Vagina (tissue), 2 donors: ENCODE measurements at regions not wholly inside any gene's neighbourhood (a gene's known extent, or its start where the extent isn't known, plus 50 kb on each side); places are given as distances from the start of the nearest gene placed in this dataset.

Experiments
- DNase-seq, 2 donors: peaks; one replicate each; pipeline ENCODE4 v3.0.0-alpha.2; 2017; ENCODE audit errors: extremely low spot score in 2 of 2
- H3K27ac ChIP-seq: fragments of 200-600 bp; sonication (generic); one replicate; pipeline ENCODE4 v1.5.1; 2019
- H3K27me3 ChIP-seq: fragments of 200-600 bp; sonication (generic); one replicate; pipeline ENCODE4 v1.5.1; 2019
- H3K36me3 ChIP-seq, 2 donors: fragments of 200-600 bp; sonication (generic); one replicate each; pipeline ENCODE4 v1.5.1; 2017 to 2019
- H3K4me1 ChIP-seq: fragments of 200-600 bp; sonication (generic); one replicate; pipeline ENCODE4 v1.5.1; 2019
- H3K4me3 ChIP-seq, 2 donors: fragments of 200-600 bp; sonication (generic); 1 replicate in 1 of 2; 2 replicates in 1 of 2; pipeline ENCODE4 v1.5.1; 2016 to 2019
- H3K9me3 ChIP-seq: fragments of 200-600 bp; sonication (generic); one replicate; pipeline ENCODE4 v1.5.1; 2019
- CTCF ChIP-seq, 3 experiments: fragments of 450-650 bp in 2 of 3; fragments of 200-600 bp in 1 of 3; sonication (generic) in 1 of 3; IDR thresholded peaks; one replicate each; pipeline ENCODE4 v1.5.1; 2017 to 2019; ENCODE audit warnings: antibody characterized with exemption in 3 of 3, mild to moderate bottlenecking in 2 of 3, moderate library complexity in 2 of 3
- POLR2A ChIP-seq, 2 donors: fragments of 450-650 bp; IDR thresholded peaks; one replicate each; pipeline ENCODE4 v1.6.1; 2017; ENCODE audit warnings: antibody characterized with exemption in 2 of 2, mild to moderate bottlenecking in 2 of 2, moderate library complexity in 2 of 2
- POLR2AphosphoS5 ChIP-seq, 2 donors: sonication (generic); formaldehyde crosslinking; IDR thresholded peaks; one replicate each; pipeline ENCODE4 v1.9.0; 2017; ENCODE audit warnings: antibody characterized with exemption in 2 of 2, mild to moderate bottlenecking in 2 of 2, low read depth in 1 of 2; ENCODE audit not compliant: insufficient read depth in 1 of 2
- intact Hi-C: fragments of 100-400 bp; cut with DNase I; formaldehyde crosslinking; loops from one replicate; pipeline ENCODE4 v1.15.1; 2023

DNA sequence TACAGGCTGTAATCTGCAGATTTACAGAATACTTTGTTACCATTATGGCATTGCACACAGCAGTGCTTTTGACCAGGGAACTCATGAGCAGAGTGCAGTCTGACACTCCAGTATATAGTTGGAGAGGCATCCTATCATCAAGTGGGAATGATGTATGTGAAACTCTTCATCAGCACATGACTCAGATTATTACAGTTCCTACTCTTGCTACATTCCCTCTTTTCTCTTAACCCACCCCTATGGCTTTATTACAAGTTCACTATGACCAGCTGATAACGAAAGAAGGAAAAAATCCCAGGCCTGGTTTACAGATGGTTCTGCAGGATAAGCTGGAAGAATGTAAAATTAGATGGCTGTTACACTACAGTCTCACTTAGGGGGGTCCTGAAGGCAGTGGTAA lies 385.9 kb downstream of the RASEF start:
- no peaks in the 10 kb centered on the region for H3K9me3 ChIP-seq
- no peak overlapping the region for H3K27ac ChIP-seq
- no peaks in the 10 kb centered on the region for H3K4me1 ChIP-seq
- no peak for DNase-seq
- intact Hi-C loops = no loop called here
- no peaks in the 10 kb centered on the region for H3K36me3 ChIP-seq
- TF ChIP-seq POLR2AphosphoS5 (IDR thresholded peaks at IDR 0.05; ENCODE audit: insufficient read depth in 1 of 2, low read depth in 1 of 2) = no peak
- TF ChIP-seq CTCF (IDR thresholded peaks at IDR 0.05) = no peak
- TF ChIP-seq POLR2A (IDR thresholded peaks at IDR 0.05) = no peak
- no peak overlapping the region for H3K4me3 ChIP-seq
- no peaks in the 10 kb centered on the region for H3K27me3 ChIP-seq

DNA sequence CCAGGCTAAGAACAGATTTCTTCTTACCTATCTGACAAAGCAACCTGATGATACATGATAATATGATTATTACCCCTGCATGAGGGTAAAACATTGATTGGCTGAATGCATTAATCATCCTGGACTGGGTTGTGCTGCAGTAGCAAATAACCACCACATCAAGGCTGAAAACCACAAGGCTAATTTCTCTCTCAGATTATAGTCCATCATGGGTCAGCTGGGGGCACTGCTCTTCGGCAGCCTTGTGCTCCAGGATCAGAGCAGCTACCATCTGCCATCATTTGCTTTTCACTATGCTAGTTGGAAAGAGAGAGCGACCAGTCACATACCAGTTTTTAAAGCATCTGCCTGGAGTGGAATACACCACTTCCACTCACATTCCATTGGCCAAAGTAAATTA lies 383.5 kb downstream of the RASEF start:
- no peak overlapping the region for H3K4me3 ChIP-seq
- intact Hi-C loops = no loop called here

DNA sequence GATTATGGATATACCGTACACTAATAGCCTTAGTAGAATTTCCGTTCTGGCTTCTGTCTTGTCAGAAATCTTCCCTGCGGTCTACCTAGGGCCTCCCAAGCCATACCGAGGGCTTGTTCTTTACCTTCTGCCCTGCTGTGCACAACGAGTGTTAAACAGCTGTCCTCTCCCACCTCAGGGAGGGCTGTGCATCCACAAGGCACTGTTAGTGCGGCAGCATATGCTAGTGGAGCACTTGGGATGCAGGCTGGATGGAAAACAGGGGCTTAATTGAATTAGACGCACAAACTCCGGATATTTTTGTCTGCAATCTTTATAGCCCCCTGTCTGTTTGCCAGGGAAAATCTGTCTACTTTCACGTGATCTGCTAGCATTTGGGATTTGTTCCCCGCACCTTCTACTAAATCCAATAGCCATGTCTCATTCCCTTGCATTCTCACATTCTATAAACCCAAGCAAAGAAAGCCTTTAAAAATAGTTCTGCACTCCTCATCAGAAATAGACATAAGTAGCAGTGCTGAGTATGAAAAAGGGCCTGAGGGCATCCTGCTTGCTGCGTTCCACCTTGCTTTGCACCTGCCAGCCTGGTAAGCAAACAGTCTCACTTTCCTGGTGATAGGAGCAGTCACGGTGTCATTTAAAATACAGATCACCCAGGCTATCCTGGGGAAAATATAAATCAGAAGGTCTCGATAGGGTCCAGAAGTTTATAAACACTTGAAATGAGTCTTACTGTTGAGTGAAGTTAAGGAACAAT lies 382.6 kb downstream of the RASEF start:
- no peak overlapping the region for H3K27ac ChIP-seq
- intact Hi-C loops = no loop called here

More for the DNA sequence above, 383.5 kb downstream of the RASEF start:
- TF ChIP-seq POLR2AphosphoS5 (IDR thresholded peaks at IDR 0.05; ENCODE audit: insufficient read depth in 1 of 2, low read depth in 1 of 2) (no peak), POLR2A (IDR thresholded peaks at IDR 0.05) (no peak), CTCF (IDR thresholded peaks at IDR 0.05) (no peak)
- no peaks in the 10 kb centered on the region for H3K27me3 ChIP-seq
- no peaks in the 10 kb centered on the region for H3K4me1 ChIP-seq
- no peak for DNase-seq
- no peaks in the 10 kb centered on the region for H3K36me3 ChIP-seq
- H3K9me3 ChIP-seq = no peaks in the 10 kb centered on the region
- H3K27ac ChIP-seq = no peak overlapping the region

DNA sequence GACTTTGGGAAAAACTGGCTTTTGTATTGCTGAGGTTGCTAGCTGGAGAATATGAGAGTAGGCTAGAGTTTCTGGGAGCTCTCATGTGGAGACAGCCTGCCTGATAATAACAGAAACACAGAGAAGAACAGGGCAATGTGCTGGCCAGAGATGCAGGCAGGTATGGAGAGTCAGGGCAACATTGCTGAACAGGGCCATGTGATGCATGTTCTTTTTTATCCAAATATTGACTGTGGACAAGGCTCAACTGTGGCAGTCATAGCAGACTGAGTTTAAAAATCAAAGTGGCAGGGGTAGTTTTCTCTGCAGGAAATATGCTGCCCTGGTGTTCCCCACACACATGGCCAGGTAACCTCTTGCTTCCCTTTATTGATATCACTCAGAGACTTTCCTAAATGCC lies 381.1 kb downstream of the RASEF start:
- no peaks in the 10 kb centered on the region for H3K36me3 ChIP-seq
- H3K27ac ChIP-seq = no peak overlapping the region
- no peaks in the 10 kb centered on the region for H3K9me3 ChIP-seq
- TF ChIP-seq POLR2AphosphoS5 (IDR thresholded peaks at IDR 0.05; ENCODE audit: insufficient read depth in 1 of 2, low read depth in 1 of 2) = no peak
- no peak for TF ChIP-seq POLR2A (IDR thresholded peaks at IDR 0.05)
- no peak for TF ChIP-seq CTCF (IDR thresholded peaks at IDR 0.05)
- H3K27me3 ChIP-seq = no peaks in the 10 kb centered on the region
- no peak for DNase-seq
- no peak overlapping the region for H3K4me3 ChIP-seq
- H3K4me1 ChIP-seq = no peaks in the 10 kb centered on the region
- intact Hi-C loops = no loop called here

More for the DNA sequence above, 382.6 kb downstream of the RASEF start:
- H3K4me3 ChIP-seq = no peak overlapping the region
- no peaks in the 10 kb centered on the region for H3K9me3 ChIP-seq
- no peak for DNase-seq
- no peaks in the 10 kb centered on the region for H3K4me1 ChIP-seq
- H3K36me3 ChIP-seq = no peaks in the 10 kb centered on the region
- TF ChIP-seq POLR2AphosphoS5 (IDR thresholded peaks at IDR 0.05; ENCODE audit: insufficient read depth in 1 of 2, low read depth in 1 of 2) = no peak
- no peak for TF ChIP-seq CTCF (IDR thresholded peaks at IDR 0.05)
- no peak for TF ChIP-seq POLR2A (IDR thresholded peaks at IDR 0.05)
- no peaks in the 10 kb centered on the region for H3K27me3 ChIP-seq

DNA sequence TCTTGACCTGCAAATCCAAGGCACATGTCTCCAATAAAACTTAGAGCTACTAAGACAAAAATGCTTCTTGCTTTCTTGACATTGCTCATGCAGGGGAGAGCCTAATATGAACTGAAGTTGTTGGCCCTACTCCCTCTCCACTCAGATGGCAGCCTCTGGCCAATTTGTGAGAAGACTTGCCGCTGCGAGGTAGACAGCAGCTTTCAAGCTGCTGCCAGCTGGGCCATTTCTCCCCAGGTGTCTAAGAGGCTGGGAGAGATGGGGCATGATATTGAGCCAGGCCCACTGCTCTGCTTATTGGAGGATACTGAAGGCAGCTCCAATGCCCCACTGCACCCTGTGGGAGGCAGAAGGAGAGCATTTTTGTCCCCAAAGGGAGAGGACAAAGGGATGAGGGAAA lies 380.5 kb downstream of the RASEF start:
- no peak overlapping the region for H3K4me3 ChIP-seq
- no peak overlapping the region for H3K27ac ChIP-seq
- intact Hi-C loops = no loop called here
- no peak for DNase-seq
- H3K36me3 ChIP-seq = no peaks in the 10 kb centered on the region
- H3K27me3 ChIP-seq = no peaks in the 10 kb centered on the region
- no peaks in the 10 kb centered on the region for H3K4me1 ChIP-seq
- TF ChIP-seq POLR2AphosphoS5 (IDR thresholded peaks at IDR 0.05; ENCODE audit: insufficient read depth in 1 of 2, low read depth in 1 of 2) (no peak), POLR2A (IDR thresholded peaks at IDR 0.05) (no peak), CTCF (IDR thresholded peaks at IDR 0.05) (no peak)
- no peaks in the 10 kb centered on the region for H3K9me3 ChIP-seq
